Smooth muscle cell (in vitro differentiated cells): ENCODE measurements at regions not wholly inside any gene's neighbourhood (a gene's known extent, or its start where the extent isn't known, plus 50 kb on each side); places are given as distances from the start of the nearest gene placed in this dataset.

Source experiments
- DNase-seq: peaks from one replicate; lab custom pipeline; 2025; ENCODE audit not compliant: unreplicated experiment; lab: John Stamatoyannopoulos, UW
- H2AFZ ChIP-seq: fragments of 200-600 bp; sonication (generic); 2 replicates; pipeline ENCODE4 v1.6.0; 2016; ENCODE audit warnings: antibody characterized with exemption, low read depth, mild to moderate bottlenecking
- H3F3A ChIP-seq: fragments of 200-600 bp; sonication (generic); 2 replicates; pipeline ENCODE4 v1.6.0; 2017; ENCODE audit warnings: antibody characterized with exemption, low read depth
- H3K27ac ChIP-seq: fragments of 200-600 bp; sonication (generic); 2 replicates; pipeline ENCODE4 v1.5.1; 2016; ENCODE audit warnings: low read depth, mild to moderate bottlenecking
- H3K27me3 ChIP-seq: fragments of 200-600 bp; sonication (generic); 2 replicates; pipeline ENCODE4 v1.6.1; 2016; ENCODE audit warnings: low read depth, mild to moderate bottlenecking
- H3K36me3 ChIP-seq: fragments of 200-600 bp; sonication (generic); 2 replicates; pipeline ENCODE4 v1.5.1; 2016; ENCODE audit warnings: low read depth
- H3K4me1 ChIP-seq: fragments of 200-600 bp; sonication (generic); 2 replicates; pipeline ENCODE4 v1.5.1; 2016; ENCODE audit warnings: low read depth
- H3K4me2 ChIP-seq: fragments of 200-600 bp; sonication (generic); 2 replicates; pipeline ENCODE4 v1.6.0; 2016; ENCODE audit warnings: mild to moderate bottlenecking
- H3K4me3 ChIP-seq: fragments of 200-600 bp; sonication (generic); 2 replicates; pipeline ENCODE4 v1.5.1; 2016; ENCODE audit warnings: mild to moderate bottlenecking
- H3K79me2 ChIP-seq: fragments of 200-600 bp; sonication (generic); 2 replicates; pipeline ENCODE4 v1.6.0; 2016; ENCODE audit warnings: low read depth, mild to moderate bottlenecking
- H3K9ac ChIP-seq: fragments of 200-600 bp; sonication (generic); 2 replicates; pipeline ENCODE4 v1.6.0; 2016; ENCODE audit warnings: low read depth
- H3K9me3 ChIP-seq: fragments of 200-600 bp; sonication (generic); replicated peaks from 2 replicates; pipeline ENCODE4 v1.5.1; 2016; ENCODE audit warnings: low read depth
- H4K20me1 ChIP-seq: fragments of 200-600 bp; sonication (generic); 2 replicates; pipeline ENCODE4 v1.6.0; 2016; ENCODE audit warnings: low read depth
- WGBS: methylation state at CpG from one replicate; pipeline ENCODE4 v1.1.7; 2016; ENCODE audit warnings: low lambda C conversion rate; 5-methylcytosine and 5-hydroxymethylcytosine counted together
- TF ChIP-seq, protein P1 (sequence below): fragments of 200-600 bp; sonication (generic); IDR thresholded peaks from 2 replicates; pipeline ENCODE4 v1.5.1; 2017; ENCODE audit warnings: borderline replicate concordance, mild to moderate bottlenecking, antibody characterized with exemption; ENCODE audit not compliant: insufficient read depth, poor library complexity, severe bottlenecking

DNA sequence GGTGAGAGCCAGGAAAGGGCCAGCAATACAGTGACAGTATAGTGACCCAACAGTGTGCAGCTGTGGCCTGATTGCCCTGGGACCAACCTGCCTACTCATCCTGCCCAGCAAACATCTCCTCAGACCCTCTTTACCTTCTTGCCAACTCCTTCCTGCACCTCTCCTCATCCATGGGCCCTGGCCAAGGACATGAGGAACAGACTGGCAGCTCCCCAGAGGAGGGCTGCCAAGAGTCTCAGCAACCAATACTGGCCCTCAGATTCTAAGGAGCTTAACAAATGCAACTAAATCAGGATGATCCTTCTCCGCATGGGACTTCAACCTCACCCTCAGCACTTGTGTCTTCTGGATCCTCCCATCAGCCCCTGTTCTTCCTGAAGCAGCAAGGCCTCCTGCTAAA, 77.0 kb downstream of the RPL27A start:
- Histone ChIP-seq H3K4me2 (peak overlapping the region; percentile 55), H3K79me2 (peaks cover 97% of the 10 kb centered on the region), H3K4me3 (no peak overlapping the region), H3K27ac (peak overlapping the region; percentile 29), H3F3A (peaks cover 45% of the 10 kb centered on the region), H3K36me3 (no peaks in the 10 kb centered on the region), H3K9me3 (no peaks in the 10 kb centered on the region), H3K9ac (no peak overlapping the region), H4K20me1 (peaks cover 100% of the 10 kb centered on the region), H3K4me1 (peaks cover 23% of the 10 kb centered on the region), H3K27me3 (no peaks in the 10 kb centered on the region), H2AFZ (no peak overlapping the region)
- TF ChIP-seq, protein P1, sequence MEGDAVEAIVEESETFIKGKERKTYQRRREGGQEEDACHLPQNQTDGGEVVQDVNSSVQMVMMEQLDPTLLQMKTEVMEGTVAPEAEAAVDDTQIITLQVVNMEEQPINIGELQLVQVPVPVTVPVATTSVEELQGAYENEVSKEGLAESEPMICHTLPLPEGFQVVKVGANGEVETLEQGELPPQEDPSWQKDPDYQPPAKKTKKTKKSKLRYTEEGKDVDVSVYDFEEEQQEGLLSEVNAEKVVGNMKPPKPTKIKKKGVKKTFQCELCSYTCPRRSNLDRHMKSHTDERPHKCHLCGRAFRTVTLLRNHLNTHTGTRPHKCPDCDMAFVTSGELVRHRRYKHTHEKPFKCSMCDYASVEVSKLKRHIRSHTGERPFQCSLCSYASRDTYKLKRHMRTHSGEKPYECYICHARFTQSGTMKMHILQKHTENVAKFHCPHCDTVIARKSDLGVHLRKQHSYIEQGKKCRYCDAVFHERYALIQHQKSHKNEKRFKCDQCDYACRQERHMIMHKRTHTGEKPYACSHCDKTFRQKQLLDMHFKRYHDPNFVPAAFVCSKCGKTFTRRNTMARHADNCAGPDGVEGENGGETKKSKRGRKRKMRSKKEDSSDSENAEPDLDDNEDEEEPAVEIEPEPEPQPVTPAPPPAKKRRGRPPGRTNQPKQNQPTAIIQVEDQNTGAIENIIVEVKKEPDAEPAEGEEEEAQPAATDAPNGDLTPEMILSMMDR: no peak
- 100% methylated on average over 1 of the region's 1 CpG for WGBS
- DNase-seq: no peak

DNA sequence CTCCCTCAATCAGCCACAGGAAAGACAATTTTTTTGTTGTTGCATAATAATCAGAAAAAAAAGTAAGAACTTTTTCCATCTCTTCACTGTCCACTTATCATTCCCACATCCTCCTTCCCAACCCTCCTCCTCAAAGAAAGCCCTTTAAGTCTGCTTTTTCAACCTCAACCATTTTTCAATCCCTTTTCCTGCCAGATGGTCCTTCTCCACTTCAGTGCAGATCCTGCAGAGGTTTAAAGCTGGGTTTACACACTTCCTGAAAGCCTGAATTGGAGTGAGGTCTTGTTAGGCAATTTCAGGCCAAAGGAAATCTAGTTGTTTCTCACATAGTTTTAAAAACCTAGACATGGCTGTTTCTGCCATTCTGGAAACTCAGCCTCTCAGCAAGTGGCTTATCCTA, 78.3 kb downstream of the RPL27A start:
- Histone ChIP-seq H3K36me3 (no peaks in the 10 kb centered on the region), H3K27me3 (no peaks in the 10 kb centered on the region), H3K4me1 (peaks cover 32% of the 10 kb centered on the region), H4K20me1 (peaks cover 99% of the 10 kb centered on the region), H3K4me3 (no peak overlapping the region), H3K79me2 (peaks cover 87% of the 10 kb centered on the region), H3K4me2 (peak overlapping the region; percentile 55), H3F3A (peaks cover 37% of the 10 kb centered on the region), H2AFZ (no peak overlapping the region), H3K9ac (no peak overlapping the region), H3K9me3 (no peaks in the 10 kb centered on the region), H3K27ac (peak overlapping the region; percentile 29)
- DNase-seq: no peak
- TF ChIP-seq, protein P1: no peak

DNA sequence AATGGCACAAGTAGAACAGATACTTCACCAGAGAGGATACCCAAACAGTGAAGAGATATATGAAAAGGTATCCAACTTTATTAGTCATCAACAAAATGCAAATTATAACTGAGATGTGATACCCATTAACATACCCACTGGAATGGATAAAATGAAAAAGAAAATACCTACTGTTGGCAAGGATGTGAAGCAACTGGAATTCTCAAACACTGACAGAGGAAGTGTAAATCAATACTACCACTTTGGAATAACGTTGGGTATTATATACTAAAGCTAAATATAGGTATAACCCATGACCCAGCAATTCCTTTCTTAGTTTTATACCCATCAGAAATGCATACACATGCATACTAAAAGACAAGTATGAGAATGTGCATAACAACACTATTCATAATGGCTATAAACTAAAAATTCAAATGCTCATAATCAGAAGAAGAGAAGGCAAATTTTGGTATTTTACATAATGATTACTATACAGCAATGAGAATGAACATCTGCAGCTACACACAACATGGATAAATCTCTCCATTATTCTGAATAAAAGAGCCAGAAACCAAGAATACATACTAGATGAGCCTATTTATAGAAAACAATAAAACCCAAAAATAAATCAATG, 80.6 kb downstream of the RPL27A start:
- Histone ChIP-seq H3K4me3 (no peak overlapping the region), H3K79me2 (peaks cover 78% of the 10 kb centered on the region), H3K27me3 (no peaks in the 10 kb centered on the region), H3F3A (peaks cover 24% of the 10 kb centered on the region), H3K4me2 (no peak overlapping the region), H4K20me1 (peaks cover 97% of the 10 kb centered on the region), H3K9ac (no peak overlapping the region), H3K36me3 (no peaks in the 10 kb centered on the region), H3K4me1 (peaks cover 51% of the 10 kb centered on the region), H3K27ac (peak overlapping the region; percentile 10), H3K9me3 (no peaks in the 10 kb centered on the region), H2AFZ (no peak overlapping the region)
- WGBS: 50% methylated on average over 1 of the region's 1 CpG
- no peak for DNase-seq
- TF ChIP-seq, protein P1: no peak

DNA sequence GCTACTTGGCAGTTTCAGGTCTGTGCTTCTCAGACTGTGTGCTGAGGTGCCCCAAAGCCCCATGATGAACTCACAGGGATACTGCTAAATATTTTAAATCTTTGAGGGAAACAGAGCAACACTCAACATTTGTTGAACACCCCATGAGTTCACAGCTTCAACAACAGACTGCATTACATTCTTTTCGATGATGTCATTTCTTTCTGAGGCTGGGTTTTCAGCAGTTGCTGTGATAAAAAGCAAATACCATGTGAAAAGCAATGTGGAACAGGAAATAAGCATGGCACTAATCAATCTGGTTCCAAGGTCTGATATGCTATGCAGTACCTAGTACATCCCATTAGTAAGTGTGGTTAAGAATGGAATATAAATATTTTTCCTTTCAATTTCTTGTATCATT, 82.7 kb downstream of the RPL27A start:
- peaks cover 97% of the 10 kb centered on the region for H4K20me1 ChIP-seq
- TF ChIP-seq, protein P1: no peak
- H3K9me3 ChIP-seq: no peaks in the 10 kb centered on the region
- 44% methylated on average over 1 of the region's 1 CpG for WGBS
- no peak for DNase-seq
- peaks cover 67% of the 10 kb centered on the region for H3K79me2 ChIP-seq
- no peaks in the 10 kb centered on the region for H3K27me3 ChIP-seq
- peaks cover 42% of the 10 kb centered on the region for H3F3A ChIP-seq
- H3K4me3 ChIP-seq: no peak overlapping the region
- H3K9ac ChIP-seq: no peak overlapping the region
- H3K4me2 ChIP-seq: peak overlapping the region; percentile 5
- no peak overlapping the region for H2AFZ ChIP-seq
- H3K36me3 ChIP-seq: no peaks in the 10 kb centered on the region
- H3K27ac ChIP-seq: peak overlapping the region; percentile 91
- H3K4me1 ChIP-seq: peaks cover 50% of the 10 kb centered on the region
